A549 (cell line): ENCODE measurements at regions not wholly inside any gene's neighbourhood (a gene's known extent, or its start where the extent isn't known, plus 50 kb on each side); places are given as distances from the start of the nearest gene placed in this dataset.
"Not testable (repeated sequence)": the region's sequence is repeated elsewhere in the genome, so short reads cannot be mapped to it uniquely, and the experiment has no call there.

Experiments used
- ATAC-seq, 2 experiments: fragments of 200-7000 bp in 1 of 2; fragments of >200 bp in 1 of 2; cut with Nextera tagmentation in 1 of 2; cut with Tn5 transposase in 1 of 2; 3 replicates each; pipeline versions ENCODE4 v1.8.0 to v1.9.1; 2018 to 2020; ENCODE audit warnings: mild to moderate bottlenecking in 1 of 2, moderate library complexity in 1 of 2
- CTCF ChIA-PET: fragments of 300-600 bp; sonication (Branson Sonifier 250); formaldehyde crosslinking; extraction: SDS; loops from one replicate; lab custom pipeline; 2021; ENCODE audit warnings: antibody characterized with exemption, inconsistent platforms; lab: Yijun Ruan, JAX
- POLR2A ChIA-PET: fragments of 350-600 bp; formaldehyde crosslinking; extraction: SDS; loops from one replicate; lab custom pipeline; 2021; ENCODE audit warnings: antibody characterized with exemption, inconsistent platforms; lab: Yijun Ruan, JAX
- DNase-seq, 2 experiments: peaks; one replicate each; pipeline versions ENCODE4 v3.0.0 to v3.0.0-alpha.2; 2011 to 2016; ENCODE audit warnings: low read depth in 1 of 2, low spot score in 1 of 2
- FAIRE-seq: peaks from 2 replicates; lab custom pipeline; 2011; peaks lifted over from hg19 to GRCh38; lab: Jason Lieb, UNC
- H3K27ac ChIP-seq, 2 experiments: fragments of >200 bp; sonication (Bioruptor Twin); formaldehyde crosslinking; 3 replicates each; pipeline ENCODE4 v1.5.1; 2016 to 2017
- H3K4me1 ChIP-seq: fragments of >200 bp; sonication (Bioruptor Twin); formaldehyde crosslinking; 3 replicates; pipeline ENCODE4 v1.6.1; 2016
- H3K4me2 ChIP-seq: fragments of >200 bp; sonication (Bioruptor Twin); formaldehyde crosslinking; 3 replicates; pipeline ENCODE4 v1.6.1; 2016
- H3K4me3 ChIP-seq: fragments of >200 bp; sonication (Bioruptor Twin); formaldehyde crosslinking; 3 replicates; pipeline ENCODE4 v1.5.1; 2016
- H3K9me3 ChIP-seq: fragments of >200 bp; sonication (Bioruptor Twin); formaldehyde crosslinking; 3 replicates; pipeline ENCODE4 v1.6.1; 2016
- WGBS: methylation state at CpG from one replicate; pipeline ENCODE4 v1.1.6; 2017; ENCODE audit errors: missing lambda C conversion rate; 5-methylcytosine and 5-hydroxymethylcytosine counted together

DNA sequence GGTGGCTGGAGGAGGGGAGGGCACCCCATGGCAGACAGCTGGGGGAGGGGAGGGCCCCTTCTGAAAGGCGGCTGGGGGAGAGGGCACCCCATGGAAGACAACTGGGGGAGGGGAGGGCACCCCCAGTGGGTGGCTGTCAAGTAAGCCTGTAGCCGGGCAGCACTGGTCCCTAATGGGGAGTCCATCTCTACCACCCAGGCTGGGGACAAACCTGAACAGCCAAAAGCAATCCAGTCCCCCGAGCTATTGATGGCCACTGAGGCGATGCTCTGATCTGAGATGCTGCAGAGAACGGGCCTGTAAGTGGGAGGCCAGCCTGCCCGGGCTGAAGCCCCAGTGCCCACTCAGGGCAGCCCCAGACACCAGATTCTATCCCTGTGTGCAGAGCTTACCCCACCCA, 5378.4 kb upstream of the TPTE start:
- POLR2A ChIA-PET, H3K4me1 ChIP-seq, H3K4me2 ChIP-seq, DNase-seq, ATAC-seq, H3K4me3 ChIP-seq, H3K9me3 ChIP-seq, CTCF ChIA-PET, FAIRE-seq, H3K27ac ChIP-seq: not testable (repeated sequence)
- 94% methylated on average over 3 of the region's 6 CpGs for WGBS

DNA sequence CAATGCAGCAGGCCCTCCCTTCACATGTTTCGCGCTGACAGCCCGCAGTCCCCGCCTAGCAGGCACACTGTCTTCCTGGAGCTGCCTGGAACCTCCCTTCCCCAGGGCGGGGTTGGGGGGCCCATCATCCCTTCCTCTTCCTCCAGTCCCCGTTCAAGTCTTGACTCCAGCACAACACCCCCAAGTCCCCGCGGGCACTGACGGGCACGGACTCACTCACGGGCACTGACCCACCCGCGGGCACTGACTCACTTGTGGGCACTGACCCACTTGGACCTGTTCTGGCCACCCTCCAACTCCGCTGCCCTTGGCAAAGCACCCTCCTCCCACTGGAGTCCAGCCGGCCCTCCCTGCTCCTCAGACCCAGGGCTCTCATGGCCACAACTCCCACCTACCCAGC, 5376.7 kb upstream of the TPTE start:
- H3K9me3 ChIP-seq, ATAC-seq, H3K4me1 ChIP-seq, H3K4me3 ChIP-seq, CTCF ChIA-PET, POLR2A ChIA-PET, FAIRE-seq, H3K27ac ChIP-seq, DNase-seq, H3K4me2 ChIP-seq: not testable (repeated sequence)
- WGBS, result 78% methylated on average over 7 of the region's 15 CpGs

DNA sequence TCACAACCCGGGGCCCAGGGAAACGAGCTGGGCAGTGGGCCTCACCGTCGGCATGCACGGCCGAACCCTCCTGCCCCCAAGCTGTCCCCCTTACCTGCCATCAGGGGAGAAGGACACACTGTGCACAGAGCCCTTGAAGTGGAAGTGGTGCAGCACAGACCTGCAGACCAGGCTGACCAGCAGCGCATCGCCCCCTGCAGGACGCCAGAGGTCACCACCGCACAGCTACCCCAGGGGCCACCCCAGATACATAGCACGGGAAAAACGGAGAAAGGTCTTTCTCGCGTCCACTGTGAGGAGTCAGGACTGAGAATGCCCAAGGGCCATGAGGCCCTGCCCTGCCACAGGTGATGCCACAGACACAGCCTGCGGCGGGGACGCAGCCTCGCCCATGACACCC, 5373.7 kb upstream of the TPTE start:
- peak; percentile 72 to 90; a peak in 4 of 6 replicates for ATAC-seq

DNA sequence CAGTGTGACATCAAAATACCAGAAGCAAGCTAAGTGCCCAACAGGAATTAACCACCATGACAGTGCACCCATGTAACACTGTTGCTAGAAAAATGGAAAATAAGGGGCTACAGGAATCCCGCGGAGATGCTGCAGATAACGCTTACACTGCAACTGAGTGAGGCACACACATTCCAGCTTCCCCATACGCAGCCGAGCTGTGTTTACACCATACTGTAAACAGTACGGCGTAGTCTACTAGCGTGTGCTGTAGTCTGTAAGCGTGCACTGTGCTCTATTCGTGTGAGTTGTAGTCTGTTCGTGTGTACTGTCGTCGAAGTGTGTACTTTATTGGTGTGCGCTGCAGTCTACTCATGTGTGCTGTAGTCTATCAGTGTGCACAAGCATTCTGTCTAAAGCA, 5372.2 kb upstream of the TPTE start:
- ATAC-seq, H3K4me3 ChIP-seq, H3K27ac ChIP-seq, POLR2A ChIA-PET, FAIRE-seq, DNase-seq, H3K9me3 ChIP-seq, CTCF ChIA-PET, H3K4me2 ChIP-seq, H3K4me1 ChIP-seq: not testable (repeated sequence)
- WGBS, result 98% methylated on average over 8 of the region's 14 CpGs

More for the DNA sequence above, 5373.7 kb upstream of the TPTE start:
- H3K27ac ChIP-seq, H3K4me2 ChIP-seq, H3K4me1 ChIP-seq, H3K4me3 ChIP-seq, H3K9me3 ChIP-seq, DNase-seq, POLR2A ChIA-PET, CTCF ChIA-PET, FAIRE-seq: not testable (repeated sequence)
- no CpG with 5 or more reads among the region's 18 CpGs for WGBS

DNA sequence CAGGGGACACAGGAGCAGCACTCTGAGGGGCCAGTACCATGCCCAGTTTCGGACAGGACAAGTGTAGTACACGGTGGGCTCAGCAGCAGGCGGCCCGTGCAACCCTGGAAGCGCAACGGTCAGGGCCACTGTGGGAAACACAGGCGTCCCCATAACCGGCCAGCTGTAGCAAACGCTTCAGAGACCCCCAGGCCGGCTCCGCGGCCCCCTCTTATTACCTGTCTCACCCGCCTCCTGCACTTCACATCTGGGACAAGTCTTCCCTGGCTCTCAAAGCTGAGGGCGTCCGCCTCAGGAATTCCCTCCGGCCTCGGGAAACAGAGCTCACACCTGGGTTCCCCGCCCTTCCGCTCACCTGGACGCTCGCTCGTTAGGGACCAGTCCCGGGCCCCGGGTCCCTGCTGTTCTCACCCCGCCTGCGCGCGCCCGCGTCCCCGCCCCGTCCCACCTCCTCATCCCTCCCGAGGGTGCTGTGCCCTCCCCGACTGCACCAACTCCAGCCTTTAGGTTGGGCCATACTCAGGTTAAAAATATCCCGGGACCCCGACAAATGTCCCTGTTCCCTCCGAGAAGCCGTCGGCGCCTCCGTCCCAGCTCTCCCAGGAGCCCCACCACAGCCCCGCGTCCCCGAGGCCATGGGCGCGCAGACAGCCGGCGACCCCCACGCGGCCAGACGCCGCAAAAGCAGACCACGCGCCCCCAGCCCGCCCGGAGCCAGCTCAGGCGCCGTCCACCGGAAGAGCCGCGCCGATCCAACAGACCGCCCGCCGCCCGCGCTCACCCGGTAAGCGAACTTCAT, 5367.3 kb upstream of the TPTE start:
- POLR2A ChIA-PET, CTCF ChIA-PET, FAIRE-seq, H3K4me1 ChIP-seq, H3K9me3 ChIP-seq, DNase-seq, H3K4me2 ChIP-seq: not testable (repeated sequence)
- peak; percentile 60 for ATAC-seq
- H3K4me3 ChIP-seq, result peak overlapping the region; percentile 38
- no CpG with 5 or more reads among the region's 69 CpGs for WGBS
- peak overlapping the region in 1 of 2 experiments; percentile 75; a peak in 2 of 6 replicates for H3K27ac ChIP-seq

DNA sequence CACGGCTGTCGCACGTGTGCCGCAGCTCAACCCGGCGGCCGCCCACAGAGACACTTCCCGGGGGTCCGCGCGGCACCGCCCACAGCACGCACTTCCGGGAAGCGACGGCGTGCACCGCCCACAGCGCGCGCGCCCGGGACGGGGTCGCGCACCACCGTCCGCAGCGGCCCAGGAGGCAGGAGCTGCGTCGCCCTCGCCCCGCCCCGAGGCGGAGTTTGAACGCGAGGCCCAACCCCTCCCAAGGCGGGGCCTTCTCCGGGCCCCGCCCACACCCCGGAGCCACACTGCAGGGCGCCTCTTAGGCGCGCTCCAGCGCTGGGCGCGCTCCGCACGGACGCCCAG, 5366.8 kb upstream of the TPTE start:
- CTCF ChIA-PET, result not testable (repeated sequence)
- peak; percentile 92 to 99 for ATAC-seq
- no CpG with 5 or more reads among the region's 50 CpGs for WGBS

DNA sequence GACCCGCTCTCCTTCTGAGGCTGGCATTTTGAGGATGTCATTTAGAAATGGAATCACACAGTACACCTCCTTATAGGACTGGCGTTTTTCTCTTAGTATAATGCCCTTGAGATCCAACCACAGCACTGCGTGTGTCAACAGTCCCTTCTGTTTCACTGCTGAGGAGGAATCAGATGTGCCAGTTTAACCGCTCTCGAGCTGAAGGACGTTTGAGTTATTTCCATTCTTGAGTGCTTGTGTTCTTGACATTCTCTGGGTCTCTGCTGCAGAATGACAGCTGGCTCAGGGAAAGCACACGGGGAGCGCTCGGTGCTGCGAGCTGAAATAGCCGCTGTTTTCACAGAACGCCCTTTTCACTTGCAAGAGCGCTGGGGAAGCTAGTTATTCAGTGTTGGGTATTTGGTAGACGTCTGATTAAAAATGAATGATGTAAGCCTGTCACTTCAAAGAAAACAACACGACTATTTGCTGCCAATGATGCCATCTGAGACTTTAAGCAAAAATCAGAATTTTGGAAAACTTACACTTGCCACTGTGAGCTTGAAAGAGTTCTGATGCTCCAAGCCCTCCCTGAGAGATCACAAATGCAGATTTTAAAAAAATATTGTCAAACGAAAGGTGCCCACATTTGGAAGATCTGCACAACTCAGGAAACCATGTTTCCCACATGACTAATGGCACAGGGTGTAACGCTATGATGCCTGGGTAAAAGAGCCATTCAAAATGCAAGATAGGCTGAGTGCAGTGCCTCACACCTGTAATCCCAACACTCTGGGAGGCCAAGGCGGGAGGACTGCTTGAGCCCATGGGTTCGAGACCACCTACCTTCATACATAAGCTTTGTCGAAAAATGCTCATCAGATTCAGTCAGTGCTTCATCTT, 5358.4 kb upstream of the TPTE start:
- H3K4me2 ChIP-seq, DNase-seq, FAIRE-seq, H3K27ac ChIP-seq, ATAC-seq, H3K4me3 ChIP-seq, H3K4me1 ChIP-seq, CTCF ChIA-PET, H3K9me3 ChIP-seq, POLR2A ChIA-PET: not testable (repeated sequence)
- WGBS, result no CpG with 5 or more reads among the region's 20 CpGs

More for the DNA sequence above, 5366.8 kb upstream of the TPTE start:
- H3K4me1 ChIP-seq, POLR2A ChIA-PET, FAIRE-seq, H3K4me2 ChIP-seq, H3K9me3 ChIP-seq: not testable (repeated sequence)
- Histone ChIP-seq H3K4me3 (peak overlapping the region; percentile 38; the same call in 2 of the 3 replicates), H3K27ac (peak overlapping the region in 1 of 2 experiments; percentile 75; a peak in 2 of 6 replicates)
- peak in 1 of 2 experiments; percentile 78 for DNase-seq

DNA sequence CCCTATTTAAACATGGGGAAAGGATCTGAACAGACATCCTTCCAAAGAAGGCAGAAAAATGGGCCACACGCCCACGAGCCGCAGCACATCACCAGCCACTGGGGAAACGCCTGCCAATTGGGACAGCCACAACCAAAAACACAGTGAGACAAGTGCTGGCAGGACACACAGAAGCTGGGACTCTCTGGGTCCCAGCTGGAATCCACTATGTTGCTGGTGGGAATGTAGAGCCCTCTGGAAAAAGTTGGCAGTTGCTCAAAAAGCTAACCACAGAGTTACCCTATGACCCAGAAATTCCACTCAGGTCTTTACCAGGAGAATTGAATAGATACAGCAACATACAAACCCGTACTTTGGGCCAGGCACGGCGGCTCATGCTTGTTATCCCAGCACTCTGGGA, 5355.6 kb upstream of the TPTE start:
- H3K27ac ChIP-seq, CTCF ChIA-PET, H3K9me3 ChIP-seq, POLR2A ChIA-PET, H3K4me2 ChIP-seq, DNase-seq, FAIRE-seq, ATAC-seq, H3K4me1 ChIP-seq, H3K4me3 ChIP-seq: not testable (repeated sequence)
- WGBS, result no CpG with 5 or more reads among the region's 7 CpGs
